ENCODE measurements at regions not wholly inside any gene's neighbourhood (a gene's known extent, or its start where the extent isn't known, plus 50 kb on each side); places are given as distances from the start of the nearest gene placed in this dataset.
"Not testable (repeated sequence)": the region's sequence is repeated elsewhere in the genome, so short reads cannot be mapped to it uniquely, and the experiment has no call there.

DNA sequence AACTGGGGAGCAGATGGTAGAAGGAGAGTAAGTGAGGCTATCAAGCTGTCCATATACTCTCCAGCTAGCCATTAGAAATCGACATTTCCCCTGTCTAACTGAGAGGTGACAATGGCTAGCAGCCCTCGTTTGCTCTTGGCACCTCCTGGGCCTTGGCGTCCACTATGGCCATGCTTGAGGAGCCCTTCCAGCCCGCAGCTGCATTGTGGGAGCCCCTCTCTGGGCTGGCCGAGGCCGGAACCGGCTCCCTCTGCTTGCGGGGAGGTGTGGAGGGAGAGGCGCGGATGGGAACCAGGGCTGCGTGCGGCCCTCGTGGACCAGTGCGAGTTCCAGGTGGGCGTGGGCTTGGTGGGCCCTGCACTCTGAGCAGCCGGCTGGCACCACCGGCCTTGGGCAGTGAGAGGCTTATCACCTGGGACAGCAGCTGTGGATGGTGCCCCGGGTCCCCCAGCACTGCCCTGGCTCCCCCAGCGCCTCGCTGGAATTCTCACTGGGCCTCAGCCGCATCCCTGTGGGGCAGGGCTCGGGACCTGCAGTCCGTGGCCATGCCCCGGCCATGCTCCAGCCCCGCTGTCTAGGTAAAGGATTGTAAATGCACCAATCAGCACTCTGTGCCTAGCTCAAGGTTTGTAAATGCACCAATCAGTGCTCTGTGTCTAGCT lies 56.2 kb upstream of the PARP1 start (continued):
- TF ChIP-seq RAD51 (IDR thresholded peaks at IDR 0.05) (no peak), TCF12 (IDR thresholded peaks at IDR 0.05; ENCODE audit: low read depth, low read length) (no peak), EZH2 (IDR thresholded peaks at IDR 0.05; ENCODE audit: borderline replicate concordance, control insufficient read depth, low read depth, low read length) (no peak), CEBPB (IDR thresholded peaks at IDR 0.05; ENCODE audit: borderline replicate concordance in 1 of 2, low read depth in 2 of 2, low read length in 2 of 2) (no peak), RCOR1 (conservative IDR thresholded peaks at IDR 0.05; ENCODE audit: low read depth, low read length) (no peak)
- TF ChIP-seq, protein P1, sequence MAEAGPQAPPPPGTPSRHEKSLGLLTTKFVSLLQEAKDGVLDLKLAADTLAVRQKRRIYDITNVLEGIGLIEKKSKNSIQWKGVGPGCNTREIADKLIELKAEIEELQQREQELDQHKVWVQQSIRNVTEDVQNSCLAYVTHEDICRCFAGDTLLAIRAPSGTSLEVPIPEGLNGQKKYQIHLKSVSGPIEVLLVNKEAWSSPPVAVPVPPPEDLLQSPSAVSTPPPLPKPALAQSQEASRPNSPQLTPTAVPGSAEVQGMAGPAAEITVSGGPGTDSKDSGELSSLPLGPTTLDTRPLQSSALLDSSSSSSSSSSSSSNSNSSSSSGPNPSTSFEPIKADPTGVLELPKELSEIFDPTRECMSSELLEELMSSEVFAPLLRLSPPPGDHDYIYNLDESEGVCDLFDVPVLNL (IDR thresholded peaks at IDR 0.05; ENCODE audit: low read depth, low read length) = no peak

DNA sequence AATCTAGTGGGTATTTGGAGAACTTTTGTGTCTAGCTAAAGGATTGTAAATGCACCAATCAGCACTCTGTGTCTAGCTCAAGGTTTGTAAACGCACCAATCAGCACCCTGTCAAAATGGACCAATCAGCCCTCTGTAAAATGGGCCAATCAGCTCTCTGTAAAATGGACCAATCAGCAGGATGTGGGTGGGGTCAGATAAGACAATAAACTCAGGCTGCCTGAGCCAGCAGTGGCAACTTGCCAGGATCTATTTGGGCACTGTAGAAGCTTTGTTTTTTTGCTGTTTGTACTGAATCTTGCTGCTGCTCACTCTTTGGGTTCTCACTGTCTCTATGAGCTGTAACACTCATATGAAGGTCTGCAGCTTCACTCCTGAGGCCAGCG lies 56.7 kb upstream of the PARP1 start:
- H4K20me1 ChIP-seq (ENCODE audit: control insufficient read depth, insufficient read depth); DNase-seq (ENCODE audit: low read depth, low spot score); H2AFZ ChIP-seq (ENCODE audit: control insufficient read depth, low read depth, low read length); BruUV-seq (replicated peaks); SMC1A ChIA-PET (ENCODE audit: uncharacterized antibody, unreplicated experiment); H3K4me2 ChIP-seq (ENCODE audit: control insufficient read depth, insufficient read depth); H3K36me3 ChIP-seq (ENCODE audit: control insufficient read depth in 2 of 2, insufficient read depth in 2 of 2, low read length in 1 of 2); H3K79me2 ChIP-seq (ENCODE audit: control insufficient read depth, insufficient read depth, low read length); POLR2A ChIA-PET; H3K27me3 ChIP-seq (replicated peaks in 1 of 2; ENCODE audit: control insufficient read depth in 2 of 2, insufficient read depth in 2 of 2, low read length in 1 of 2); ATAC-seq; in situ Hi-C loops (cut with MboI); intact Hi-C loops (cut with micrococcal nuclease; ENCODE audit: unreplicated experiment); H3K4me3 ChIP-seq; H3K9me3 ChIP-seq (replicated peaks; ENCODE audit: control insufficient read depth, insufficient read depth, low read length); RAD21 ChIA-PET (ENCODE audit: unreplicated experiment); CTCF ChIA-PET; H3K9ac ChIP-seq (ENCODE audit: control insufficient read depth, insufficient read depth, low read length); H3K27ac ChIP-seq (ENCODE audit: control insufficient read depth, insufficient read depth); FAIRE-seq; H3K4me1 ChIP-seq (ENCODE audit: control insufficient read depth, insufficient read depth, low read length): not testable (repeated sequence)
- 87% methylated on average over 2 of the region's 2 CpGs for WGBS (ENCODE audit: insufficient coverage, insufficient replicate concordance, low lambda C conversion rate, missing lambda C conversion rate)
- TF ChIP-seq NFYB (IDR thresholded peaks at IDR 0.05; ENCODE audit: insufficient read depth, low read depth, low read length) = peak; percentile 53; the same call in 1 of the 2 replicates

All from GM12878 (cell line).